Ramos (cell line): ENCODE measurements at regions not wholly inside any gene's neighbourhood (a gene's known extent, or its start where the extent isn't known, plus 50 kb on each side); places are given as distances from the start of the nearest gene placed in this dataset.

Source experiments
- in situ Hi-C: fragments of 300-500 bp; cut with MboI; formaldehyde crosslinking; loops from one replicate; pipeline ENCODE4 v1.14.3; 2022; ENCODE audit warnings: low sequenced_read_pairs; ENCODE audit not compliant: unreplicated experiment

DNA sequence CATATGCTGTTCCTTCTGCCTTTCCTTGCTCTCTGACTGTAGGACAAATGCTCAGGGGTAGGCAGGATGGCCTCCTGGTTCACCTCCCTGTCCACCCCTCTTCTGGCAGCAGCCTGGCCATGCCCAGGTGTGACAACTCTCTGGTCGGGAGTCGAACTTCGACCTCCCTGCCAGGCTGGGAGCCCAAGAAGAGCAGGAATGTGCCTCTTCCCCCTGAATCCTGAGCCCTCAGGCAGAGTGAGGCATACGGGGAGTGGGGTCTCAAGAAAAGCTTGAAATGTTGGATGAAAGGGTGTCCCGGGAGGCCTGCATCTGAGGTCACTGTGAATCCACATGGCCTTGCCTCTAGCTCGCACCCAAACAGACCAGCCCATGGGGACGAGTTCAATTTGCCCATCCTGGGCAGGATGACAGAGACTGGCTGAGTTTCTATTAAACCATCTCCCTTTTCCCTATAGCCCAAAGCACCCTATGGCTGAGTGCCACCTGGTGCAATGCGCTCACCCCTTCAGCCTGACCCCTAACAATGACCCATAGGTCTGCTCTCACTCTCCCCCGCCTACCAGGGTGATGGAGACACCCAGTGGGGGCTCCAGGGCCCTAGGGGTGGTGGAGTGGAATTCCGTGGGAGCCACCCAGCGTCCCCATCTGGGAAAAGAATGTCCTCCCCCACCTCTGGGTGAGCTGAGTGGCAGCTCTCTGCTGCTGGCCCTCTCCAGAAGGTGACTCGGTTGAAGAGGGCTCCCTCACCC, 52.9 kb upstream of the DIO3 start:
- in situ Hi-C loops = no loop called here

- in situ Hi-C loops = no loop called here
These were observed 52.2 kb upstream of the DIO3 start for GRCh38 chr14:101508948-101509729.

- in situ Hi-C loops = no loop called here
These were observed 51.4 kb upstream of the DIO3 start for GRCh38 chr14:101509730-101510371.

DNA sequence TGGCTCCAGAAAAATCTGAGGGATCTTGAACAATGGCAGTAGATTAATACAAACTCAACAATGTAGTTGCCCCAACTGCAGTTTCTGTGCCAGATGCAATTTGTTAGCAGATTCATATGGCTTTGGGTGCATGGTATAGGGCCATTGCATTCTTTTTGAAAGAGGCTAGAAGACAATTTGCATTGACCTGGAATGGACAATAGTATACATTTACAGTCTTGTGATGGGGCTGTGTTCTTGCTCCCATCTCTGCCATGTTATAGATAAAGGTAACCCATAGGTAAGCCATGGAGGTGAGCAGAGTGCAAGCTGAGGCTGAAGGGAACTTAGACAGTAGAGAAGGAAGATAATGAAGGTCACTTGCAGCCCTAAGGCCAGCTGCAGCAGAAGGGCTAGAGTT, 50.1 kb upstream of the DIO3 start:
- in situ Hi-C loops = no loop called here
